Neural crest cell (in vitro differentiated cells): ENCODE measurements at regions not wholly inside any gene's neighbourhood (a gene's known extent, or its start where the extent isn't known, plus 50 kb on each side); places are given as distances from the start of the nearest gene placed in this dataset.

ENCODE experiments used
- DNase-seq: peaks from one replicate; pipeline ENCODE4 v3.0.0; 2021; ENCODE audit warnings: low read depth, mixed read lengths, low spot score
- H3K27ac Mint-ChIP-seq: one replicate; pipeline ENCODE4 v1.8.0; 2021; ENCODE audit warnings: mild to moderate bottlenecking, mixed read lengths; ENCODE audit not compliant: unreplicated experiment
- H3K27me3 Mint-ChIP-seq: 2 replicates; pipeline ENCODE4 v1.8.0; 2021; ENCODE audit warnings: low read depth, mild to moderate bottlenecking, mixed read lengths
- H3K36me3 Mint-ChIP-seq: 2 replicates; pipeline ENCODE4 v1.8.0; 2021; ENCODE audit warnings: low read depth, mild to moderate bottlenecking, mixed read lengths
- H3K4me1 Mint-ChIP-seq: 2 replicates; pipeline ENCODE4 v1.8.0; 2021; ENCODE audit warnings: mixed read lengths
- H3K4me3 Mint-ChIP-seq: one replicate; pipeline ENCODE4 v1.8.0; 2021; ENCODE audit warnings: mild to moderate bottlenecking, mixed read lengths
- H3K9me3 Mint-ChIP-seq: 2 replicates; pipeline ENCODE4 v1.8.0; 2021; ENCODE audit warnings: mixed read lengths
- TF ChIP-seq, protein P1 (sequence below): fragments of 200-600 bp; sonication (generic); conservative IDR thresholded peaks from 2 replicates; pipeline ENCODE4 v1.5.0; 2021; ENCODE audit warnings: antibody characterized with exemption, mild to moderate bottlenecking

DNA sequence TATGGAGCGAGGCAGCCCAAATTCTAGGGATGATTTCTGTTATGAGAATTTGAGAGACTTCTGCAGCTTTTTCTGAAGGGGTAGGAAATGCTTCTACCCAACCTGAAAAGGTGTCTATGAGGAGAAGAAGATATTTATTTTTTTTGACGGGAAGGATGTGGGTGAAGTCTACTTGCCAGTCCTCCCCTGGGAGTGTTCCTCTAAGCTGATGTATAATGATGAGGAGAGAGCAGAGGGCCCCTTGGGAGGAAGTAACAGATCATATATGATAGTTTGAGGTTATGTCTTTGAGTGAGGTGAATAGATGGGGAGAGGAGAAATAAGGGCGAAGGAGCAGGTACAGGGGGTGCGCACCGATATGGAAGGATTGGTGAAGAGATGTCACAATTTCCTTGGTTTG, 910.6 kb upstream of the SLITRK5 start:
- TF ChIP-seq, protein P1, sequence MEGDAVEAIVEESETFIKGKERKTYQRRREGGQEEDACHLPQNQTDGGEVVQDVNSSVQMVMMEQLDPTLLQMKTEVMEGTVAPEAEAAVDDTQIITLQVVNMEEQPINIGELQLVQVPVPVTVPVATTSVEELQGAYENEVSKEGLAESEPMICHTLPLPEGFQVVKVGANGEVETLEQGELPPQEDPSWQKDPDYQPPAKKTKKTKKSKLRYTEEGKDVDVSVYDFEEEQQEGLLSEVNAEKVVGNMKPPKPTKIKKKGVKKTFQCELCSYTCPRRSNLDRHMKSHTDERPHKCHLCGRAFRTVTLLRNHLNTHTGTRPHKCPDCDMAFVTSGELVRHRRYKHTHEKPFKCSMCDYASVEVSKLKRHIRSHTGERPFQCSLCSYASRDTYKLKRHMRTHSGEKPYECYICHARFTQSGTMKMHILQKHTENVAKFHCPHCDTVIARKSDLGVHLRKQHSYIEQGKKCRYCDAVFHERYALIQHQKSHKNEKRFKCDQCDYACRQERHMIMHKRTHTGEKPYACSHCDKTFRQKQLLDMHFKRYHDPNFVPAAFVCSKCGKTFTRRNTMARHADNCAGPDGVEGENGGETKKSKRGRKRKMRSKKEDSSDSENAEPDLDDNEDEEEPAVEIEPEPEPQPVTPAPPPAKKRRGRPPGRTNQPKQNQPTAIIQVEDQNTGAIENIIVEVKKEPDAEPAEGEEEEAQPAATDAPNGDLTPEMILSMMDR, result no peak
- H3K4me1 Mint-ChIP-seq, result no peaks in the 10 kb centered on the region
- no peak overlapping the region for H3K4me3 Mint-ChIP-seq
- peaks cover 30% of the 10 kb centered on the region for H3K36me3 Mint-ChIP-seq
- H3K27me3 Mint-ChIP-seq, result no peaks in the 10 kb centered on the region
- DNase-seq, result no peak
- H3K27ac Mint-ChIP-seq, result peak overlapping the region; percentile 84
- peaks cover 52% of the 10 kb centered on the region for H3K9me3 Mint-ChIP-seq

DNA sequence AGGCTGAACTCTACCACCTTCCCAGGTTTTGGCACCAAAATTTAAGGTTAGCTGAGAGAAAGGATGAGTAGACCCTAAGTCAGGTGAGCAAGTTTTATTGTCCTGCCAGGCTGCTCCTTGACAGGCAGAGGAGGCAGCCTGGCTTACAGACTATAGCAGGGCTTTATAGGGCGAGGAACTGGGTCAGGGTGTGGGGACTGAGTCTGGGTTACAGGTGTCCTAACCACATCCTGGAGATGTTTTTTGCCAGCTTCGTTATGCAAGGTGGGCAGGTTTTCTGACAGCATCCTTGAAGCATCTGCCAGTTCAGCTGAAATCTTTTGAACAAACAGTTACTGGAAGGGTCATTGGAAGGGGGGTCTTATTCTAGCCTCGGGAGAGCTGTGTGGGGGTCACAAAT, 905.7 kb upstream of the SLITRK5 start:
- Mint-ChIP-seq H3K9me3 (peaks cover 41% of the 10 kb centered on the region), H3K4me3 (no peak overlapping the region), H3K27me3 (no peaks in the 10 kb centered on the region), H3K36me3 (peaks cover 15% of the 10 kb centered on the region), H3K4me1 (no peaks in the 10 kb centered on the region), H3K27ac (no peak overlapping the region)
- DNase-seq, result no peak
- TF ChIP-seq, protein P1, result no peak

DNA sequence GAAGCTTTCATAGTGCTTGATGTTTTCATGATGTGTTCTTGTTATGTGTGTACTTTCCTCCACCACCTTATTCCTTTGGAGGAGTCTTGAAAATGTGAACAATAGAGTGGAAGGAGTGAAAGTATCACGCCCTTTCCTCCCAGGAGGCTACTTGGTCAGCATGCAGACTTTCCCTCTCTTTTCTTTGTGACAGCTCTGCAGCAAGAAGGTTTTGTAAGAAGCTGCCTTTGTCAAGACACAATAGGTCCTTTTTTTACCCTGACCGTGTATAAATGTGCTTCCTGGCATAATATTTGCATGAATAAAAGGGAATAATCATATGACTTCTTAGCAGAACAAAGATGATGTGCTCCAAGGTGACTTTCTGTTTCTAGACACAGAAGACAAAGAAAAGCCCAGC, 882.6 kb upstream of the SLITRK5 start:
- TF ChIP-seq, protein P1, result no peak
- Mint-ChIP-seq H3K36me3 (peaks cover 16% of the 10 kb centered on the region), H3K27ac (peak overlapping the region; percentile 36), H3K4me1 (peaks cover 9% of the 10 kb centered on the region), H3K4me3 (no peak overlapping the region), H3K27me3 (no peaks in the 10 kb centered on the region), H3K9me3 (peaks cover 6% of the 10 kb centered on the region)
- no peak for DNase-seq

DNA sequence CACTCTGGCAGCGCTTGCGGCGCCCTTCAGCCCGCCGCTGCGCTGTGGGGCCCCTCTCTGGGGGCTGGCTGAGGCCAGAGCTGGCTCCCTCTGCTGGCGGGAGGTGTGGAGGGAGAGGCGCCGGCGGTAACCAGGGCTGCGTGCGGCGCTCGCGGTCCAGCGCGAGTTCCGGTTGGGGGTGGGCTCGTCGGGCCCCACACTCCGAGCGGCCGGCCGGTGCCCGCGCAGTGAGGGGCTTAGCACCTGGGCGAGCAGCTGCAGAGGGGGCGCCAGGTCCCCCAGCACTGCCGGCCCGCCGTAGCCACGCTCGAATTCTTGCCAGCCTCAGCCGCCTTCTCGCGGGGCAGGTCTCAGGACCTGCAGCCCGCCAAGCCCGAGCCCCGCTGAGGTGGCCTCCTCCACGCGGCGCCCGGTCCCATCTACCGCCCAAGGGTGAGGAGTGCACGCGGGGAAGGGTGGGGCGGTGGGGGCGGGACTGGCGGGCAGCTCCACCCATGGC, 879.0 kb upstream of the SLITRK5 start:
- H3K36me3 Mint-ChIP-seq, result peaks cover 16% of the 10 kb centered on the region
- TF ChIP-seq, protein P1, result no peak
- H3K27ac Mint-ChIP-seq, result no peak overlapping the region
- peaks cover 6% of the 10 kb centered on the region for H3K9me3 Mint-ChIP-seq
- no peaks in the 10 kb centered on the region for H3K27me3 Mint-ChIP-seq
- H3K4me1 Mint-ChIP-seq, result peaks cover 9% of the 10 kb centered on the region
- DNase-seq, result no peak
- no peak overlapping the region for H3K4me3 Mint-ChIP-seq

DNA sequence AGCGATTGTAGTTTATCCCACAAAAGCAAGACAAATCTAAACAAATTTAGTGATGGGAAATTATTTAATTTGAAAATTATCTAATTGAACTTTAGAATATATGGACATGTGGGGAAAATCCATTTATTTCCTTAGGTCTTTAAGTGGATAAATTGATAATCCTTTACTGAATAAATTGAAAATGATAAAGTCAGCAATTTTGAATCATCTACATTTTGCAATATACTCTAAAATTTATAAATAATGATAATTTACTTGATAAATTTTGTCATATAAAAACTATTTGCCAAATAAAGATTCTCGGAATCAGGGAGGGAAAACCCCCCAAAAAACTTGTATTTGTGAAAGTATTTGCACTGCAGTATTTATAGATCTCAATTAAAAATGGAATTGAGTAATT, 875.3 kb upstream of the SLITRK5 start:
- Mint-ChIP-seq H3K9me3 (peaks cover 15% of the 10 kb centered on the region), H3K4me1 (peaks cover 4% of the 10 kb centered on the region), H3K27me3 (no peaks in the 10 kb centered on the region), H3K27ac (no peak overlapping the region), H3K36me3 (peaks cover 16% of the 10 kb centered on the region), H3K4me3 (no peak overlapping the region)
- DNase-seq, result no peak
- TF ChIP-seq, protein P1, result no peak

DNA sequence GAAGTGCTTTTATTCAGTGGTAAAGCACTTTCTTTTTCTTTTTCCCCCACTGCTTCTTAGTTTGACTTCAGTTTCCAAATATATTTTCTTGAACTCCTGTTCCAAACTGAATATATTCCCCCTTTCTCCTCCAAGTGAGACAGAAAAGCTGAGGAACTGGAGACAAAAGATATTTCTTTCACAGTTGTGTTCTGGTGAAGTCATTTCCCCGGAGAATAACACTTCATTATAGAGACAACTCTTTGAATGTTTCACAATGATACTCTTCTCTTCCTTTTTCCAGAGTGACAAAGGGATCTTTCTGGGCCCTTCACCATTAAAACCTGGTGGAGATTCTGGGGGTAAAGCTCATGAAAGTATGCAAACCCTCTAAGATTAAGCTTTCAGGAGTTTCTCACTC, 860.8 kb upstream of the SLITRK5 start:
- DNase-seq, result no peak
- H3K4me3 Mint-ChIP-seq, result no peak overlapping the region
- peaks cover 17% of the 10 kb centered on the region for H3K4me1 Mint-ChIP-seq
- H3K9me3 Mint-ChIP-seq, result peaks cover 8% of the 10 kb centered on the region
- TF ChIP-seq, protein P1, result no peak
- no peaks in the 10 kb centered on the region for H3K27me3 Mint-ChIP-seq
- H3K27ac Mint-ChIP-seq, result peak overlapping the region; percentile 92
- H3K36me3 Mint-ChIP-seq, result no peaks in the 10 kb centered on the region
